NCI-H1105 treated with DMSO at 0.1 percent for 48 hours (cell line): ENCODE measurements at regions not wholly inside any gene's neighbourhood (a gene's known extent, or its start where the extent isn't known, plus 50 kb on each side); places are given as distances from the start of the nearest gene placed in this dataset.

Source experiments
- DNase-seq: peaks from one replicate; lab custom pipeline; 2025; lab: John Stamatoyannopoulos, UW

- no peak for DNase-seq
These were observed 490.3 kb upstream of the KIRREL3 start for GRCh38 chr11:127490896-127491295.

- no peak for DNase-seq
These were observed 485.0 kb upstream of the KIRREL3 start for GRCh38 chr11:127485541-127485940.

- DNase-seq, result no peak
These were observed 480.8 kb upstream of the KIRREL3 start for GRCh38 chr11:127481391-127481790.

GRCh38 chr11:127478826-127479225 lies 478.3 kb upstream of the KIRREL3 start:
- DNase-seq, result no peak

- no peak for DNase-seq
These were observed 474.2 kb upstream of the KIRREL3 start for GRCh38 chr11:127474766-127475165.

GRCh38 chr11:127472505-127472904 lies 471.9 kb upstream of the KIRREL3 start:
- no peak for DNase-seq

GRCh38 chr11:127471662-127472061 lies 471.1 kb upstream of the KIRREL3 start:
- no peak for DNase-seq

GRCh38 chr11:127470306-127470884 lies 469.8 kb upstream of the KIRREL3 start:
- peak; percentile 8 for DNase-seq

GRCh38 chr11:127464325-127464724 lies 463.8 kb upstream of the KIRREL3 start:
- no peak for DNase-seq

GRCh38 chr11:127462065-127462344 lies 461.4 kb upstream of the KIRREL3 start:
- DNase-seq, result no peak

GRCh38 chr11:127461241-127462064 lies 460.9 kb upstream of the KIRREL3 start:
- no peak for DNase-seq

GRCh38 chr11:127458561-127458960 lies 458.0 kb upstream of the KIRREL3 start:
- no peak for DNase-seq

- DNase-seq, result peak; percentile 100
These were observed 454.3 kb upstream of the KIRREL3 start for GRCh38 chr11:127454856-127455255.

- DNase-seq, result no peak
These were observed 452.0 kb upstream of the KIRREL3 start for GRCh38 chr11:127452533-127452932.

GRCh38 chr11:127451861-127452260 lies 451.3 kb upstream of the KIRREL3 start:
- DNase-seq, result no peak

- no peak for DNase-seq
These were observed 447.5 kb upstream of the KIRREL3 start for GRCh38 chr11:127448101-127448500.

GRCh38 chr11:127445476-127445875 lies 444.9 kb upstream of the KIRREL3 start:
- no peak for DNase-seq

GRCh38 chr11:127443297-127443696 lies 442.7 kb upstream of the KIRREL3 start:
- DNase-seq, result no peak

GRCh38 chr11:127440616-127441015 lies 440.0 kb upstream of the KIRREL3 start:
- DNase-seq, result no peak

GRCh38 chr11:127425281-127425680 lies 424.7 kb upstream of the KIRREL3 start:
- no peak for DNase-seq

- DNase-seq, result no peak
These were observed 424.1 kb upstream of the KIRREL3 start for GRCh38 chr11:127424661-127425060.

- no peak for DNase-seq
These were observed 419.6 kb upstream of the KIRREL3 start for GRCh38 chr11:127420139-127420538.

- no peak for DNase-seq
These were observed 412.3 kb upstream of the KIRREL3 start for GRCh38 chr11:127412722-127413380.
